ENCODE measurements at regions not wholly inside any gene's neighbourhood (a gene's known extent, or its start where the extent isn't known, plus 50 kb on each side); places are given as distances from the start of the nearest gene placed in this dataset.

- Histone ChIP-seq H3K27ac (ENCODE audit: low read depth, low read length) (no peak overlapping the region), H3K27me3 (replicated peaks in 1 of 4; ENCODE audit: control insufficient read depth in 3 of 4, extremely low read depth in 1 of 4, insufficient read depth in 3 of 4, low read length in 3 of 4) (no peaks in the 10 kb centered on the region), H3K79me1 (ENCODE audit: low read depth, low read length) (no peaks in the 10 kb centered on the region), H3K9ac (replicated peaks in 1 of 4; ENCODE audit: extremely low read depth in 1 of 4, low read depth in 3 of 4, low read length in 3 of 4) (no peak overlapping the region), H3K14ac (ENCODE audit: insufficient read length) (no peak overlapping the region), H2BK12ac (ENCODE audit: low read depth, low read length) (no peak overlapping the region), H3K4me2 (ENCODE audit: insufficient read depth in 1 of 2, low read depth in 2 of 2, low read length in 2 of 2) (no peak overlapping the region), H2BK5ac (ENCODE audit: low read depth, low read length) (no peak overlapping the region), H3K79me2 (ENCODE audit: control insufficient read depth in 1 of 2, insufficient read depth in 2 of 2, low read length in 2 of 2) (no peaks in the 10 kb centered on the region), H2BK15ac (ENCODE audit: low read length) (no peak overlapping the region), H3K4ac (replicated peaks; ENCODE audit: insufficient read length, low read depth, low read length) (no peak overlapping the region), H2AK5ac (ENCODE audit: low read depth, low read length) (no peak overlapping the region), H3K36me3 (ENCODE audit: control insufficient read depth in 2 of 4, insufficient read depth in 4 of 4, low read length in 3 of 4) (no peaks in the 10 kb centered on the region), H3K23ac (ENCODE audit: insufficient read length) (no peak overlapping the region), H4K5ac (ENCODE audit: insufficient read length, low read depth, low read length) (no peak overlapping the region), H3K4me3 (ENCODE audit: extremely low read depth in 1 of 4, insufficient read depth in 2 of 4, low read depth in 3 of 4, low read length in 4 of 4) (no peak overlapping the region), H3K23me2 (ENCODE audit: low read depth, low read length) (no peaks in the 10 kb centered on the region), H4K91ac (replicated peaks; ENCODE audit: insufficient read length, low read length) (no peak overlapping the region), H4K8ac (ENCODE audit: extremely low read depth, insufficient read depth, low read length) (no peak overlapping the region), H3K9me3 (ENCODE audit: insufficient read depth in 2 of 2, low read depth in 1 of 2, low read length in 1 of 2) (no peaks in the 10 kb centered on the region), H2BK20ac (ENCODE audit: low read length) (no peak overlapping the region), H2AFZ (ENCODE audit: low read length) (no peak overlapping the region), H2BK120ac (replicated peaks; ENCODE audit: low read depth, low read length) (no peak overlapping the region), H4K20me1 (replicated peaks in 1 of 2; ENCODE audit: control insufficient read depth in 1 of 2, insufficient read depth in 2 of 2, low read length in 2 of 2) (no peaks in the 10 kb centered on the region), H3K56ac (replicated peaks; ENCODE audit: insufficient read length, low read depth, low read length) (no peak overlapping the region), H3K18ac (ENCODE audit: extremely low read depth, low read length) (no peak overlapping the region), H3K4me1 (replicated peaks in 1 of 4; ENCODE audit: control insufficient read depth in 3 of 4, insufficient read depth in 4 of 4, low read length in 3 of 4) (no peaks in the 10 kb centered on the region)
- no peak for TF ChIP-seq SAP30 (IDR thresholded peaks at IDR 0.05; ENCODE audit: insufficient read depth, insufficient replicate concordance, low read length)
- TF ChIP-seq MAX (IDR thresholded peaks at IDR 0.05), result no peak
- no peak for TF ChIP-seq JUND (IDR thresholded peaks at IDR 0.05; ENCODE audit: low read length)
- no peak for TF ChIP-seq SIRT6 (IDR thresholded peaks at IDR 0.05; ENCODE audit: low read length)
- CTCF ChIA-PET (ENCODE audit: partially characterized antibody), result interaction anchor here (0.6 kb wide), 1 partner anchor 10 kb away, joined by 3 read pairs; no protein-coding TSS in a partner anchor
- POLR2A ChIA-PET (ENCODE audit: partially characterized antibody), result no interaction called here
- WGBS, 2 experiments (ENCODE audit: extremely low coverage in 1 of 2, insufficient coverage in 1 of 2, insufficient read length in 1 of 2, insufficient replicate concordance in 2 of 2, low coverage in 1 of 2, low lambda C conversion rate in 2 of 2, missing lambda C conversion rate in 1 of 2), result 90% methylated on average over 4 of the region's 4 CpGs; no CpG with 5 or more reads in 1 of the 2 experiments
- FAIRE-seq (no peak), DNase-seq (ENCODE audit: low read depth in 1 of 2, low spot score in 2 of 2) (no peak)
These were observed 367.1 kb upstream of the B3GAT1 start for GRCh38 chr11:134779179-134779578.
